ENCODE measurements at regions not wholly inside any gene's neighbourhood (a gene's known extent, or its start where the extent isn't known, plus 50 kb on each side); places are given as distances from the start of the nearest gene placed in this dataset.
"Not testable (repeated sequence)": the region's sequence is repeated elsewhere in the genome, so short reads cannot be mapped to it uniquely, and the experiment has no call there.

GRCh38 chr12:105882404-105882803 lies 256.4 kb downstream of the NUAK1 start:
- Mint-ChIP-seq H3K9me3 (no peaks in the 10 kb centered on the region), H3K27ac (no peak overlapping the region), H3K27me3 (peaks cover 3% of the 10 kb centered on the region), H3K4me3 (no peak overlapping the region), H3K36me3 (ENCODE audit: low read depth) (no peaks in the 10 kb centered on the region), H3K4me1 (no peaks in the 10 kb centered on the region)
- ATAC-seq (replicated peaks), result no peak

- ATAC-seq (replicated peaks), result no peak
- no peaks in the 10 kb centered on the region for H3K4me1 Mint-ChIP-seq
- H3K36me3 Mint-ChIP-seq (ENCODE audit: low read depth), result no peaks in the 10 kb centered on the region
- H3K4me3 Mint-ChIP-seq, result no peak overlapping the region
- no peaks in the 10 kb centered on the region for H3K9me3 Mint-ChIP-seq
- H3K27me3 Mint-ChIP-seq, result no peaks in the 10 kb centered on the region
- H3K27ac Mint-ChIP-seq, result no peak overlapping the region
Observed at GRCh38 chr12:105887131-105887530, 251.6 kb downstream of the NUAK1 start.

GRCh38 chr12:105888696-105889095 lies 250.1 kb downstream of the NUAK1 start:
- no peaks in the 10 kb centered on the region for H3K9me3 Mint-ChIP-seq

GRCh38 chr12:105892362-105892910 lies 246.3 kb downstream of the NUAK1 start:
- Mint-ChIP-seq H3K4me1 (no peaks in the 10 kb centered on the region), H3K27me3 (no peaks in the 10 kb centered on the region), H3K9me3 (no peaks in the 10 kb centered on the region), H3K36me3 (ENCODE audit: low read depth) (no peaks in the 10 kb centered on the region), H3K27ac (no peak overlapping the region), H3K4me3 (no peak overlapping the region)
- ATAC-seq (replicated peaks), result no peak

More at GRCh38 chr12:105888696-105889095, 250.1 kb downstream of the NUAK1 start:
- no peaks in the 10 kb centered on the region for H3K27me3 Mint-ChIP-seq
- H3K4me3 Mint-ChIP-seq, result no peak overlapping the region
- H3K27ac Mint-ChIP-seq, result no peak overlapping the region
- no peaks in the 10 kb centered on the region for H3K36me3 Mint-ChIP-seq (ENCODE audit: low read depth)
- no peaks in the 10 kb centered on the region for H3K4me1 Mint-ChIP-seq
- ATAC-seq (replicated peaks), result no peak

GRCh38 chr12:105895197-105895832 lies 243.4 kb downstream of the NUAK1 start:
- not testable (repeated sequence) for ATAC-seq (replicated peaks); H3K4me3 Mint-ChIP-seq; H3K36me3 Mint-ChIP-seq (ENCODE audit: low read depth); H3K27ac Mint-ChIP-seq; H3K9me3 Mint-ChIP-seq; H3K27me3 Mint-ChIP-seq; H3K4me1 Mint-ChIP-seq

GRCh38 chr12:105897311-105897725 lies 241.4 kb downstream of the NUAK1 start:
- no peaks in the 10 kb centered on the region for H3K9me3 Mint-ChIP-seq
- H3K27me3 Mint-ChIP-seq, result no peaks in the 10 kb centered on the region
- no peak overlapping the region for H3K27ac Mint-ChIP-seq
- no peaks in the 10 kb centered on the region for H3K4me1 Mint-ChIP-seq
- H3K36me3 Mint-ChIP-seq (ENCODE audit: low read depth), result no peaks in the 10 kb centered on the region
- no peak for ATAC-seq (replicated peaks)
- H3K4me3 Mint-ChIP-seq, result no peak overlapping the region

GRCh38 chr12:105898271-105898670 lies 240.5 kb downstream of the NUAK1 start:
- H3K27me3 Mint-ChIP-seq; H3K36me3 Mint-ChIP-seq (ENCODE audit: low read depth); H3K4me3 Mint-ChIP-seq; H3K4me1 Mint-ChIP-seq; H3K27ac Mint-ChIP-seq; ATAC-seq (replicated peaks); H3K9me3 Mint-ChIP-seq: not testable (repeated sequence)

GRCh38 chr12:105899589-105899988 lies 239.2 kb downstream of the NUAK1 start:
- Mint-ChIP-seq H3K27me3 (no peaks in the 10 kb centered on the region), H3K4me1 (no peaks in the 10 kb centered on the region), H3K27ac (no peak overlapping the region), H3K9me3 (no peaks in the 10 kb centered on the region), H3K4me3 (no peak overlapping the region), H3K36me3 (ENCODE audit: low read depth) (no peaks in the 10 kb centered on the region)
- no peak for ATAC-seq (replicated peaks)

- no peak overlapping the region for H3K27ac Mint-ChIP-seq
- ATAC-seq (replicated peaks), result no peak
Observed at GRCh38 chr12:105906561-105906960, 232.2 kb downstream of the NUAK1 start.

GRCh38 chr12:105907982-105908381 lies 230.8 kb downstream of the NUAK1 start:
- Mint-ChIP-seq H3K36me3 (ENCODE audit: low read depth) (no peaks in the 10 kb centered on the region), H3K4me1 (no peaks in the 10 kb centered on the region), H3K4me3 (no peak overlapping the region), H3K27ac (no peak overlapping the region), H3K27me3 (peaks cover 9% of the 10 kb centered on the region), H3K9me3 (no peaks in the 10 kb centered on the region)
- no peak for ATAC-seq (replicated peaks)

More at GRCh38 chr12:105906561-105906960, 232.2 kb downstream of the NUAK1 start:
- H3K4me3 Mint-ChIP-seq, result no peak overlapping the region
- no peaks in the 10 kb centered on the region for H3K9me3 Mint-ChIP-seq
- H3K27me3 Mint-ChIP-seq, result peaks cover 9% of the 10 kb centered on the region
- H3K4me1 Mint-ChIP-seq, result no peaks in the 10 kb centered on the region
- H3K36me3 Mint-ChIP-seq (ENCODE audit: low read depth), result no peaks in the 10 kb centered on the region

- no peak for ATAC-seq (replicated peaks)
- peaks cover 10% of the 10 kb centered on the region for H3K27me3 Mint-ChIP-seq
- H3K36me3 Mint-ChIP-seq (ENCODE audit: low read depth), result no peaks in the 10 kb centered on the region
- no peak overlapping the region for H3K4me3 Mint-ChIP-seq
- H3K4me1 Mint-ChIP-seq, result no peaks in the 10 kb centered on the region
- no peak overlapping the region for H3K27ac Mint-ChIP-seq
- peaks cover 3% of the 10 kb centered on the region for H3K9me3 Mint-ChIP-seq
Observed at GRCh38 chr12:105910030-105910429, 228.7 kb downstream of the NUAK1 start.

- Mint-ChIP-seq H3K27me3 (peaks cover 5% of the 10 kb centered on the region), H3K4me1 (no peaks in the 10 kb centered on the region), H3K27ac (no peak overlapping the region), H3K36me3 (ENCODE audit: low read depth) (no peaks in the 10 kb centered on the region), H3K4me3 (no peak overlapping the region), H3K9me3 (peaks cover 3% of the 10 kb centered on the region)
- no peak for ATAC-seq (replicated peaks)
Observed at GRCh38 chr12:105911966-105912365, 226.8 kb downstream of the NUAK1 start.

- H3K27ac Mint-ChIP-seq, result no peak overlapping the region
- peaks cover 5% of the 10 kb centered on the region for H3K27me3 Mint-ChIP-seq
- ATAC-seq (replicated peaks), result no peak
- no peak overlapping the region for H3K4me3 Mint-ChIP-seq
- peaks cover 3% of the 10 kb centered on the region for H3K9me3 Mint-ChIP-seq
- H3K4me1 Mint-ChIP-seq, result no peaks in the 10 kb centered on the region
- no peaks in the 10 kb centered on the region for H3K36me3 Mint-ChIP-seq (ENCODE audit: low read depth)
Observed at GRCh38 chr12:105912882-105913678, 225.7 kb downstream of the NUAK1 start.

GRCh38 chr12:105915997-105916759 lies 222.6 kb downstream of the NUAK1 start:
- Mint-ChIP-seq H3K4me1 (no peaks in the 10 kb centered on the region), H3K27ac (no peak overlapping the region), H3K27me3 (peaks cover 8% of the 10 kb centered on the region), H3K4me3 (no peak overlapping the region), H3K36me3 (ENCODE audit: low read depth) (no peaks in the 10 kb centered on the region), H3K9me3 (peaks cover 3% of the 10 kb centered on the region)
- no peak for ATAC-seq (replicated peaks)

GRCh38 chr12:105916760-105917039 lies 222.1 kb downstream of the NUAK1 start:
- Mint-ChIP-seq H3K4me1 (no peaks in the 10 kb centered on the region), H3K9me3 (peaks cover 3% of the 10 kb centered on the region), H3K36me3 (ENCODE audit: low read depth) (no peaks in the 10 kb centered on the region), H3K4me3 (no peak overlapping the region), H3K27ac (no peak overlapping the region), H3K27me3 (peaks cover 10% of the 10 kb centered on the region)
- no peak for ATAC-seq (replicated peaks)

Data from activated T-helper 17 cell treated with anti-CD3 and anti-CD28 coated beads, Interleukin-2, amount 50 U/mL, for 72 hours (primary cell).